ENCODE measurements at regions not wholly inside any gene's neighbourhood (a gene's known extent, or its start where the extent isn't known, plus 50 kb on each side); places are given as distances from the start of the nearest gene placed in this dataset.
A peak's percentile ranks its signal among the peaks of the same experiment; 100 is the strongest.

GRCh38 chr2:64317707-64318475 is 136.1 kb upstream of the LGALSL start:
- no peak for DNase-seq (ENCODE audit: low read depth in 2 of 2)

- no peak for DNase-seq (ENCODE audit: low read depth in 2 of 2)
Observed at GRCh38 chr2:64318476-64318748, 135.6 kb upstream of the LGALSL start.

- DNase-seq (ENCODE audit: low read depth in 2 of 2), result no peak
Observed at GRCh38 chr2:64319896-64320295, 134.1 kb upstream of the LGALSL start.

- DNase-seq (ENCODE audit: low read depth in 2 of 2), result no peak
Observed at GRCh38 chr2:64322433-64322832, 131.5 kb upstream of the LGALSL start.

- no peak for DNase-seq (ENCODE audit: low read depth in 2 of 2)
Observed at GRCh38 chr2:64323197-64323596, 130.8 kb upstream of the LGALSL start.

- DNase-seq (ENCODE audit: low read depth in 2 of 2), result no peak
Observed at GRCh38 chr2:64324746-64325410, 129.1 kb upstream of the LGALSL start.

GRCh38 chr2:64325477-64325851 is 128.5 kb upstream of the LGALSL start:
- DNase-seq (ENCODE audit: low read depth in 2 of 2), result no peak

GRCh38 chr2:64325852-64326577 is 127.9 kb upstream of the LGALSL start:
- no peak for DNase-seq (ENCODE audit: low read depth in 2 of 2)

GRCh38 chr2:64326578-64327050 is 127.3 kb upstream of the LGALSL start:
- DNase-seq (ENCODE audit: low read depth in 2 of 2), result no peak

- no peak for DNase-seq (ENCODE audit: low read depth in 2 of 2)
Observed at GRCh38 chr2:64327129-64327509, 126.8 kb upstream of the LGALSL start.

GRCh38 chr2:64327510-64328414 is 126.2 kb upstream of the LGALSL start:
- DNase-seq (ENCODE audit: low read depth in 2 of 2), result no peak

- no peak for DNase-seq (ENCODE audit: low read depth in 2 of 2)
Observed at GRCh38 chr2:64328415-64328722, 125.6 kb upstream of the LGALSL start.

- DNase-seq (ENCODE audit: low read depth in 2 of 2), result no peak
Observed at GRCh38 chr2:64328756-64329155, 125.2 kb upstream of the LGALSL start.

- DNase-seq (ENCODE audit: low read depth in 2 of 2), result no peak
Observed at GRCh38 chr2:64329848-64330247, 124.1 kb upstream of the LGALSL start.

- peak in 1 of 2 experiments; percentile 63 for DNase-seq (ENCODE audit: low read depth in 2 of 2)
Observed at GRCh38 chr2:64330281-64331113, 123.5 kb upstream of the LGALSL start.

GRCh38 chr2:64331114-64331645 is 122.8 kb upstream of the LGALSL start:
- no peak for DNase-seq (ENCODE audit: low read depth in 2 of 2)

- DNase-seq (ENCODE audit: low read depth in 2 of 2), result no peak
Observed at GRCh38 chr2:64331849-64332699, 121.9 kb upstream of the LGALSL start.

- DNase-seq (ENCODE audit: low read depth in 2 of 2), result no peak
Observed at GRCh38 chr2:64336171-64336570, 117.8 kb upstream of the LGALSL start.

GRCh38 chr2:64337314-64337713 is 116.6 kb upstream of the LGALSL start:
- no peak for DNase-seq (ENCODE audit: low read depth in 2 of 2)

- no peak for DNase-seq (ENCODE audit: low read depth in 2 of 2)
Observed at GRCh38 chr2:64338108-64338507, 115.9 kb upstream of the LGALSL start.
